Panc1 (cell line): ENCODE measurements at regions not wholly inside any gene's neighbourhood (a gene's known extent, or its start where the extent isn't known, plus 50 kb on each side); places are given as distances from the start of the nearest gene placed in this dataset.

Experiments
- POLR2AphosphoS5 ChIP-seq: IDR thresholded peaks from 2 replicates; pipeline ENCODE4 v1.6.1; 2012; ENCODE audit warnings: mild to moderate bottlenecking, low read depth, low read length, moderate library complexity
- TF ChIP-seq, protein P1 (sequence below): fragments of 450-650 bp; IDR thresholded peaks from 2 replicates; pipeline ENCODE4 v1.5.1; 2017; ENCODE audit warnings: mild to moderate bottlenecking
- TF ChIP-seq, protein P2 (sequence below), 2 experiments: IDR thresholded peaks; 2 replicates each; pipeline ENCODE4 v1.6.1; 2011 to 2012; ENCODE audit warnings: low read depth in 2 of 2, control low read depth in 1 of 2, low read length in 1 of 2, mild to moderate bottlenecking in 1 of 2, moderate library complexity in 1 of 2; ENCODE audit not compliant: insufficient read depth in 1 of 2

DNA sequence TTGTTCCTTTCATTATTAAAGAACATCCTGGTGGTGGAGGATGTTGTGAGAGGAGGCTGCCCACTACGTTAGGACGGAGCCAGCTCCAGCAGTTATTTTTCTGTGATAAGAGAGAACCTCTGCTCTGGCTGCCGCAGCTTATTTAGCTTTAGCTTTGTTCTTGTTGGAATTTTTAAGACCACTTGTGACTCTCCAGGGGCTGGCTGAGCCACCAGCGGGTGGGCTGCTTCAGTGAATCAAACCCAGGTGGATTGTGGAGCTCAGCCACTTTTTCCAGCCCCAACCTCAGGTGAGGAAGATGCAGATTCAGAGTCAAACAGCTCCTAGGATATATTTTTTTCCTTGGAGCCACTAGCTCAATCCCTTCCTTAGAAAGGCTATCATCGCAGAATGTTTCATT is 83.1 kb upstream of the CTTNBP2NL start:
- TF ChIP-seq, protein P1, sequence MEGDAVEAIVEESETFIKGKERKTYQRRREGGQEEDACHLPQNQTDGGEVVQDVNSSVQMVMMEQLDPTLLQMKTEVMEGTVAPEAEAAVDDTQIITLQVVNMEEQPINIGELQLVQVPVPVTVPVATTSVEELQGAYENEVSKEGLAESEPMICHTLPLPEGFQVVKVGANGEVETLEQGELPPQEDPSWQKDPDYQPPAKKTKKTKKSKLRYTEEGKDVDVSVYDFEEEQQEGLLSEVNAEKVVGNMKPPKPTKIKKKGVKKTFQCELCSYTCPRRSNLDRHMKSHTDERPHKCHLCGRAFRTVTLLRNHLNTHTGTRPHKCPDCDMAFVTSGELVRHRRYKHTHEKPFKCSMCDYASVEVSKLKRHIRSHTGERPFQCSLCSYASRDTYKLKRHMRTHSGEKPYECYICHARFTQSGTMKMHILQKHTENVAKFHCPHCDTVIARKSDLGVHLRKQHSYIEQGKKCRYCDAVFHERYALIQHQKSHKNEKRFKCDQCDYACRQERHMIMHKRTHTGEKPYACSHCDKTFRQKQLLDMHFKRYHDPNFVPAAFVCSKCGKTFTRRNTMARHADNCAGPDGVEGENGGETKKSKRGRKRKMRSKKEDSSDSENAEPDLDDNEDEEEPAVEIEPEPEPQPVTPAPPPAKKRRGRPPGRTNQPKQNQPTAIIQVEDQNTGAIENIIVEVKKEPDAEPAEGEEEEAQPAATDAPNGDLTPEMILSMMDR = no peak
- no peak for TF ChIP-seq POLR2AphosphoS5
- TF ChIP-seq, protein P2, sequence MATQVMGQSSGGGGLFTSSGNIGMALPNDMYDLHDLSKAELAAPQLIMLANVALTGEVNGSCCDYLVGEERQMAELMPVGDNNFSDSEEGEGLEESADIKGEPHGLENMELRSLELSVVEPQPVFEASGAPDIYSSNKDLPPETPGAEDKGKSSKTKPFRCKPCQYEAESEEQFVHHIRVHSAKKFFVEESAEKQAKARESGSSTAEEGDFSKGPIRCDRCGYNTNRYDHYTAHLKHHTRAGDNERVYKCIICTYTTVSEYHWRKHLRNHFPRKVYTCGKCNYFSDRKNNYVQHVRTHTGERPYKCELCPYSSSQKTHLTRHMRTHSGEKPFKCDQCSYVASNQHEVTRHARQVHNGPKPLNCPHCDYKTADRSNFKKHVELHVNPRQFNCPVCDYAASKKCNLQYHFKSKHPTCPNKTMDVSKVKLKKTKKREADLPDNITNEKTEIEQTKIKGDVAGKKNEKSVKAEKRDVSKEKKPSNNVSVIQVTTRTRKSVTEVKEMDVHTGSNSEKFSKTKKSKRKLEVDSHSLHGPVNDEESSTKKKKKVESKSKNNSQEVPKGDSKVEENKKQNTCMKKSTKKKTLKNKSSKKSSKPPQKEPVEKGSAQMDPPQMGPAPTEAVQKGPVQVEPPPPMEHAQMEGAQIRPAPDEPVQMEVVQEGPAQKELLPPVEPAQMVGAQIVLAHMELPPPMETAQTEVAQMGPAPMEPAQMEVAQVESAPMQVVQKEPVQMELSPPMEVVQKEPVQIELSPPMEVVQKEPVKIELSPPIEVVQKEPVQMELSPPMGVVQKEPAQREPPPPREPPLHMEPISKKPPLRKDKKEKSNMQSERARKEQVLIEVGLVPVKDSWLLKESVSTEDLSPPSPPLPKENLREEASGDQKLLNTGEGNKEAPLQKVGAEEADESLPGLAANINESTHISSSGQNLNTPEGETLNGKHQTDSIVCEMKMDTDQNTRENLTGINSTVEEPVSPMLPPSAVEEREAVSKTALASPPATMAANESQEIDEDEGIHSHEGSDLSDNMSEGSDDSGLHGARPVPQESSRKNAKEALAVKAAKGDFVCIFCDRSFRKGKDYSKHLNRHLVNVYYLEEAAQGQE (IDR thresholded peaks at IDR 0.05; ENCODE audit: insufficient read depth in 1 of 2, low read depth in 2 of 2, low read length in 1 of 2) = no peak
